GM03348 (cell line): ENCODE measurements at regions not wholly inside any gene's neighbourhood (a gene's known extent, or its start where the extent isn't known, plus 50 kb on each side); places are given as distances from the start of the nearest gene placed in this dataset.

ENCODE experiments used
- DNase-seq: peaks from one replicate; pipeline ENCODE4 v3.0.0; 2012; ENCODE audit warnings: low spot score

- peak; percentile 40 for DNase-seq
Observed at GRCh38 chr9:116081435-116082115, 72.0 kb upstream of the PAPPA start.

GRCh38 chr9:116083837-116084236 lies 69.8 kb upstream of the PAPPA start:
- no peak for DNase-seq

- DNase-seq: no peak
Observed at GRCh38 chr9:116084497-116084896, 69.1 kb upstream of the PAPPA start.

DNA sequence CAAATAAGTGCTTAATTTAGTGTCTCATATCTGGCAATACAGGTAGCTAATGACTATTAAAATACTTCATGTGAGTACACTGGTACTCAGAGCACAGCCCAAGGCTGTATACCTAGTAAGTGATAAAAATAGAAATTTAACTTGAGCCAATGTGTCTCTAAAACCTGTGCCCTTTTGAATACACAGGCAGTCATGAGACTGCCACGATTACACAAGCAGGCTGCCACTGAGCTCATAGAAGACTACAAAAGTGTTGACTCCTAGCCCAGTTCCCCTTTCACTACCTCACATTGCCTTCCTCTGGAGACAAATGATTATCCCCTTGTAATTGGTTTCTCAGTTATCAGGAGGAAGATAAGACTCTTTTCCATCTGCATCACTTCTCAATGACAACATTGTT lies 66.3 kb upstream of the PAPPA start:
- DNase-seq: no peak

DNA sequence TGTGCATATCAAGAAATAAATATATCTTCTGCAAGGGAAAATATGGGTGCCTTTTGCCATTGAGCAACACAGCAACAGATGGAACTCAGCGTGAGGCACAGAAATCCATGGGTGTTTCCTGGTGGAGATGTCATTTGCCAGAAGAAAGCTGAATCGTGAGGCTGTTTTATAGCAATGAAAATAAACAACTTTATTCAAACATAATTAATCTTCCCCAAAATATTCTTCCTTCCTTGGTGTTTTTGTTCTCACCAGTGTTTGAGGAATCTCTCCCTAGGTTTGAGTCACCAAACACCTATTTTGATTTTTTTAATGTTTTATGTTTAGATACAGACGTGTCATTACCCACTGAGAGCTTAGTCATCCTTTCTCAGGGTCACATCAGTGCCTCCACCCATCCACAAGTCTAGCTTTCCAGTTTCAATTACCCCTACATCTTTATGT lies 65.8 kb upstream of the PAPPA start:
- DNase-seq: peak; percentile 28

DNA sequence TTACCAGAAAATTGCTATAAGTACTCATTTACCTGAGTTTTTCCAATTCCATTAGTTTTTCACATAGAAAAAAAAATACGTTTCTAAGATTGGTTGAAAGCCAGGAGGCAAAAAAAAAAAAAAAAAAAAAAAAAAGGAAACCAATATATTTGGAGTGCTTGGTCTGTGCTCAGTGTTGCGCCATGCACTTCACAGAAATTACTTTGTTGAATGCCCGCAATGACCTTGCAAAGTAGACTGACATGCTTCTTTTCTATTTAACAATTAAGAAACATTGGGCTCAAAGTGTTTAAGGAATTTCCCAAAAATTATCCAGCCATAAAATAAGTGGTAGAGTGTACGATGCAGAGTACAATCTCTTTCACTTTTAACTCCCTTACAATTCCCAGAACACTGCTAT lies 65.2 kb upstream of the PAPPA start:
- DNase-seq: no peak

GRCh38 chr9:116090030-116090770 lies 63.4 kb upstream of the PAPPA start:
- no peak for DNase-seq

DNA sequence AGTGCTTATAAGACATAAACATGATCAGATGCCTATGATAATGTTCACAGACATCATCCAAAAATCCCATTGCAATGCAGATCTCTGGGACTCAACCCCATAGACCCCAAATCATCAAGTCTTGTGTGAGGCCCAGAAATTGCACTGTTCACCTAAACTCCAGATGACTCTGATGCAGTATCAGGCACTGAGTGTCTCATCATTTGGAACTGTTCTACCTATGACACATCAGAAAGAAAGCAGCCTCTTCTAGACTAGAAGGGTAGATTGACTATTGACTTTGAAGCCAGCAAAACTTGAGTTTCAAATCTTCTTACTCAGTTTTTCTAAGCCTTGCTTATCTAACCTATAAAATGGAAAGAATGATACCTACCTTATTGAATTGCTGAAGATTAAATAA lies 58.7 kb upstream of the PAPPA start:
- DNase-seq: no peak

DNA sequence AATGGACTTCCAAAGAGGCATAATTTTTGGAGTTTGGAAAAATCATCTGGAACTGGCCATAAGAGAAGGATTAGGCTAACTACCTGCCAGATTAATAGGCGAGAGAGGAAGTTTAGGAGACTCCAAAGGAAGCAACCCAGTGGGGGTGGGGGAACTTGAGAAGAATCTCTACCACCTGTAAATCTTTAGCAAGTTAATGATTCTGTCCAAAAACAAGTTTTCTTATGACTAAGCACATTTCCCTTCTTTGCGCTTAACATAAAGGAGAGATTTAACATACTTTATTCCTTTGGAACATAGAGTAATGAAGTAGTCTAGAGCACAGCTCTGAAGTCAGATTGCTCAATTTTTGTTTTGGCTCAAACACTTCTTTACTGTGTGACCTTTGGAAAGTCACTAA lies 58.2 kb upstream of the PAPPA start:
- DNase-seq: no peak

DNA sequence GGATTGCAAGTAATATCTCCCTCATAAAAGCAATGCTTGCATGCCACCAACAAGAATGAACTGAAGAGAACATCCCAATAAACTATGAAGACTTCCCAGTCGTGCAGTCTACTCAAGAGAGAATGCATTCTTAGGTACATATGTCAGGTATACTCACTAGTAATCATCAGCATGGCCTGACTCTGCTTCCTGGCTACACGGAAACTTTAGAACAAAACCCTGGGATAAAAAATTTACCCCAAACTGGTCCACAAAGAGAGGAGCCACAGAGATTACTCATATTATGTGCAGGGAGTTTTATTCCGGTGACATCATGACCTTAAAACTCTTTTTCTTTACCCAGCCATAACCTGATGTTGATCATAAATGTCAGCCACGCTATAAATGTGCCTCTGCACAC lies 57.5 kb upstream of the PAPPA start:
- DNase-seq: no peak

GRCh38 chr9:116096853-116097252 lies 56.7 kb upstream of the PAPPA start:
- DNase-seq: no peak

GRCh38 chr9:116098476-116098875 lies 55.1 kb upstream of the PAPPA start:
- no peak for DNase-seq

GRCh38 chr9:116099821-116100220 lies 53.8 kb upstream of the PAPPA start:
- no peak for DNase-seq

- no peak for DNase-seq
Observed at GRCh38 chr9:116100711-116101121, 52.9 kb upstream of the PAPPA start.

GRCh38 chr9:116101516-116101915 lies 52.1 kb upstream of the PAPPA start:
- peak; percentile 45 for DNase-seq

DNA sequence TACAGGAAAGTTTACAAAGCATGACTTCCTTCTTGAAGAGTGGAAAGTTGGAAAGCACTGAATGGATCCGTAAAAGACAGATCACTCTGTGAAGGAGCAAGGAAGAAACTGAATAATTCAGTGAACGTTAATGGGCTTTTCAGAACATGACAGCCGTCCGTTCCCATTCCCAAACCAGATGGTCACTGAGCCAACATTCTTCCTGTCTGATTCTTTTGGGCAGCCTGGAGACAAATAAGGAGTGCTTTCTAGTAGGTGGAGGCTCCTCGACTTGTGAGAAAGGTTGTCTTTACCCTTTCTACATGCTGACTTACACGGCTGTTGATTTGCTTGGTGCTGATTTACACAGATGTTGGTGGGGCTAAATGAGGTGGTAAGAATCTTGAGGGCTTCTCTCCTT lies 51.0 kb upstream of the PAPPA start:
- DNase-seq: no peak
